AG09319 (cell line): ENCODE measurements at regions not wholly inside any gene's neighbourhood (a gene's known extent, or its start where the extent isn't known, plus 50 kb on each side); places are given as distances from the start of the nearest gene placed in this dataset.

ENCODE experiments used
- DNase-seq: peaks from one replicate; pipeline ENCODE4 v3.0.0-alpha.2; 2010; ENCODE audit warnings: low read depth; ENCODE audit errors: extremely low read depth
- TF ChIP-seq, protein P1 (sequence below): IDR thresholded peaks from 2 replicates; pipeline ENCODE4 v1.5.1; 2011; ENCODE audit warnings: low read depth, mild to moderate bottlenecking, inconsistent platforms, low read length, moderate library complexity

DNA sequence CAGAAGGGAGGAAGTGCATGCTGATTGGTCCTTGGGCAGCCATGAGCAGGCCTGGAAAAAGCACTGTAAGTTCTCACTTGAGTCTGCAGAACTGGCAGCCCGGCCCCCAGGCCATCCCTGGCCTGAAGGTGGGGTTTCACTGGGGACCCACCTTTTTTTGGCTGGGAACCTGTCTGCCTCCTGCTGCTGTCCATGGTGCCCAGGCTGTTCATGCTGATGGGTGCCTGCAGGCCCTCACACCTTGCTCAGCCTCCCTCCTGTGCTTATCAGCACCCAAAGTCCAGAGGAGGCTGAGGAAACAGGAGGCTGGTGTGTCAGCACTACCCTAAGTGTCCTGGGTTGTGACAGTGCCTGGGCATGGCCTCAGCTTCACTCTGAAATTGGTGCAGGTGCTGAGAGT lies 134.4 kb upstream of the SPRY4 start:
- TF ChIP-seq, protein P1, sequence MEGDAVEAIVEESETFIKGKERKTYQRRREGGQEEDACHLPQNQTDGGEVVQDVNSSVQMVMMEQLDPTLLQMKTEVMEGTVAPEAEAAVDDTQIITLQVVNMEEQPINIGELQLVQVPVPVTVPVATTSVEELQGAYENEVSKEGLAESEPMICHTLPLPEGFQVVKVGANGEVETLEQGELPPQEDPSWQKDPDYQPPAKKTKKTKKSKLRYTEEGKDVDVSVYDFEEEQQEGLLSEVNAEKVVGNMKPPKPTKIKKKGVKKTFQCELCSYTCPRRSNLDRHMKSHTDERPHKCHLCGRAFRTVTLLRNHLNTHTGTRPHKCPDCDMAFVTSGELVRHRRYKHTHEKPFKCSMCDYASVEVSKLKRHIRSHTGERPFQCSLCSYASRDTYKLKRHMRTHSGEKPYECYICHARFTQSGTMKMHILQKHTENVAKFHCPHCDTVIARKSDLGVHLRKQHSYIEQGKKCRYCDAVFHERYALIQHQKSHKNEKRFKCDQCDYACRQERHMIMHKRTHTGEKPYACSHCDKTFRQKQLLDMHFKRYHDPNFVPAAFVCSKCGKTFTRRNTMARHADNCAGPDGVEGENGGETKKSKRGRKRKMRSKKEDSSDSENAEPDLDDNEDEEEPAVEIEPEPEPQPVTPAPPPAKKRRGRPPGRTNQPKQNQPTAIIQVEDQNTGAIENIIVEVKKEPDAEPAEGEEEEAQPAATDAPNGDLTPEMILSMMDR = no peak

DNA sequence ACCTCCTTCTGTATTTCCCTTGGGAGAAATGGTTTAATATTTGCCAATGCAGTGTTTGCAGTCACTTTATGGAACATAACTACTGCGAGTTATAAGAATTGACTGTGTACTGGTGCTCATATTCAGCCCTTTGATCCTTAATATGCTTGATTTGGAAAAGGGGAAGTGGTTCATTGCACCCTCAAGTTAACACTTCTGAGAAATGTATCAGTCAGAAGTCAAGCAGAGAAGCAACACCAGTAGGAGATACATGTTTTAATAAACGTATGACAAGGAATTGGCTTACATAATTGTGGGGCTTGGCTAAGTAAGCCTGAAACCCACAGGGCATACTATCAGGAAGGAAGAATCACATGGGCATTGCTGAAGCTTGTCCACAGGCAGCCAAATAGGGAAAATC lies 131.0 kb upstream of the SPRY4 start:
- DNase-seq = no peak
- TF ChIP-seq, protein P1 = no peak

More for the DNA sequence above, 134.4 kb upstream of the SPRY4 start:
- DNase-seq = no peak

DNA sequence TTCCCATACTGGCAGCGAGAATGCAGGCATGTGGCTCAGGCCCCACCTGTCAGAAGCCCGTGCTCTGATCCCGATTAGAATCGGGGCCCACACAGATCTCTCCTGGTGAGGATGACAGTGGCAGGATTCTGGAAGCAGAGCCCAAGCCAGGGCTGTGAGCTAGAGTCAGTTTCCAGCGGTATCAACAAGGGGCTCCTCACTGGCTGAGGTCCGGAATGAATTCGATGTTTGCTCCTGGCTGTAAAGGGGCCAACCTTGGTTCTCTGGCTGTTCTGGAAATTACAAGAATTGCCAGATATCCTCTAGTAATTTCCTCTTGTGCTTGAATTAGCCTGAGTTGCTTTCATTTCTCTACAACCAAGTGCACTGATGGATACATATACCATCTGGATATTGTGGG lies 129.1 kb upstream of the SPRY4 start:
- no peak for DNase-seq
- TF ChIP-seq, protein P1 = no peak

DNA sequence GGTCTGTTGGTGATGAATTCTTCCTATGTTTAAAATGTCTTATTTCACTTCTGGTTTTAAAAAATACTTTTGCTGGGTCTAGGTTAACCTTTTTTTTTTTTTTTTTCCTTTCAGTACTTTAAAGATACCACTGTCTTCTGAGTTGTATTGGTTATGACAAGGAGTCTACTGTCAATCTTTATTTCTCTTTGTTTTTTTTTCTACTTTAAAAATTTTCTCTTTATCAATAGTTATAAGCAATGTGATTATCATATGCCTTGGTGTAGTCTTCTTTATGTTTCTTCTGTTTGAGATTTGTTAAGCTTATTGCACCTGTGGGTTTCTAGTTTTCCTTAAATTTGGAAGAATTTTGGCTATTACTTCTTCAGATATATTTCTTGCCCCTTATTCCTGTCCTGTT lies 125.6 kb upstream of the SPRY4 start:
- TF ChIP-seq, protein P1 = no peak

DNA sequence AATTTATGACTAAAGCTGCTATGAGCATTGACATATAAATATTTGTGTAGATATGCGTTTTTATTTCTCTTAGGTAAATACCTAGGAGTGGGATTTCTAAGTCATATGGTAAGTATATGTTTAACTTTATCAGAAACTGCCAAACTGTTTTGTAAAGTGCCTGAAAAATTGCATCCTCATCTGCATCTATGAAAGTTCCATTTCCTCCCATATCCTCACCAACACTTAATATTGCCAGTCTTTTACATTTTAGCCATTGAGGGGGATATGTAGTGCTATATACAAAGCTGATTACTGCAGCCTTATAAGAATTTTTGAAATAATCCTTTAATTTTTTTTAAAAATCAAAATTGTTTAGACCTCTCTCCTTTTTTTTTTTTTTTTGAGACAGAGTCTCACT lies 123.1 kb upstream of the SPRY4 start:
- TF ChIP-seq, protein P1 = no peak
- no peak for DNase-seq

More for the DNA sequence above, 125.6 kb upstream of the SPRY4 start:
- no peak for DNase-seq

DNA sequence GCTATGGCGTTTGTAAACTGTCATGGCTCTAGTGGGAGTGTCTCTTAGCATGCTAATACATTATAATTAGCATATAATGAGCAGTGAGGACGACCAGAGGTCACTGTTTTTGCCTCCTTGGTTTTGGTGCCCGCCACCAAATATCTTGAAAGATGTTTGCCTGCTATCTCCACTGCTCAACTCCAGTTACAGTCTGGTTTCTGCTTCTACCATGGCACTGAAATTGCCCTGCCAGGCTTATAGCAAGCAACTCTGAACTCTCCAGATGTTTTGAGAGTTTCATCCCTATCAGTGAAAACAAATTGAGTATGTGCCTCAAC lies 122.1 kb upstream of the SPRY4 start:
- DNase-seq = no peak
- TF ChIP-seq, protein P1 = no peak

DNA sequence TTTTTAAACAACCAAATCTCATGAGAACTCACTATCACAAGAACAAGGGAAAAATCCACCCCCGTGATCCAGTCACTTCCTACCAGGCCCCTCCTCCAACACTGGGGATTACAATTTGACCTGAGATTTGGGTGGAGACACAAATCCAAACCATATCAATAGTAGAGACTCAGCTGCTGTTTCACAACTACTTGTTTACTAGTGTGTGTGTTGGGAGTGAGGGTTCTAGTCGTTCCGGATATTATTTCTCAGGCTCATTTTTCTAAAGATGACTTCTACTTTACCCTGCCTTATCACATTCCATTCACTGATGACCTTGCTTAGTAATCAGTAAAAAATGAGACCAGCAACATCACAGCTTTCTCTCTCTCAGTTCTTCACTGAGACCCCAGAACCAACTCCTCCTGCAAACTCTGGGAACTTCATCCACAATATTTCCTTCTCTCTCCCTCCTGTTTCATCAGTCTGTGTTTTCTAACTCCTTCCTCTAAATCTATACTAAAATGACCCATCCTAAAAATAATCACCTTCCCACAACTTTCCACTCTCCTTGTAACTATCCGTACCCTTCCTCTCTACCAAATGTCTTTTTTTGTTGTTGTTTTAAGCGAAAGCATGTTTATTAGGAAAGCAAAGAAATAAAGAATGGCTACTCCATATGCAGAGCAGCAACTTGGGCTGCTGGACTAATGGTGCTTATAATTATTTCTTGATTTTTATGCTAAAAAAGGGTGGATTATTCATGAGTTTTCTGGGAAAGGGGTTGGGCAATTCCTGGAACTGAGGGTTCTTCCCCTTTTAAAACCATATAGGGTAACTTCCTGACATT lies 121.5 kb upstream of the SPRY4 start:
- no peak for DNase-seq
- TF ChIP-seq, protein P1 = no peak
